Activated CD8-positive, alpha-beta T cell treated with anti-CD3 and anti-CD28 coated beads, Interleukin-2, amount 10 ng/mL, durations not matched to agents 7 days and 5 days (primary cell): ENCODE measurements at regions not wholly inside any gene's neighbourhood (a gene's known extent, or its start where the extent isn't known, plus 50 kb on each side); places are given as distances from the start of the nearest gene placed in this dataset.
"Not testable (repeated sequence)": the region's sequence is repeated elsewhere in the genome, so short reads cannot be mapped to it uniquely, and the experiment has no call there.

Experiments used
- ATAC-seq: fragments of 150-1000 bp; cut with Tn5 transposase; one replicate; pipeline ENCODE4 v1.10.0; 2021; ENCODE audit warnings: moderate library complexity
- CTCF ChIA-PET: fragments of 350-600 bp; sonication (Branson Sonifier 250); formaldehyde crosslinking; loops from one replicate; lab custom pipeline; 2021; ENCODE audit warnings: antibody characterized with exemption; lab: Charles Lee
- POLR2A ChIA-PET: fragments of 350-600 bp; sonication (Branson Sonifier 250); formaldehyde crosslinking; loops from one replicate; lab custom pipeline; 2021; ENCODE audit warnings: antibody characterized with exemption; lab: Charles Lee
- DNase-seq: peaks from one replicate; pipeline ENCODE4 v3.0.0-alpha.2; 2020
- H3K27ac Mint-ChIP-seq: one replicate; pipeline ENCODE4 v1.8.0; 2021; ENCODE audit warnings: mild to moderate bottlenecking, mixed read lengths
- H3K27me3 Mint-ChIP-seq: one replicate; pipeline ENCODE4 v1.8.0; 2021; ENCODE audit warnings: low read depth, mixed read lengths
- H3K36me3 Mint-ChIP-seq: one replicate; pipeline ENCODE4 v1.8.0; 2021; ENCODE audit warnings: low read depth, mixed read lengths
- H3K4me1 Mint-ChIP-seq: one replicate; pipeline ENCODE4 v1.8.0; 2021; ENCODE audit warnings: low read depth, mixed read lengths
- H3K4me3 Mint-ChIP-seq: one replicate; pipeline ENCODE4 v1.8.0; 2021; ENCODE audit warnings: mild to moderate bottlenecking, mixed read lengths
- H3K9me3 Mint-ChIP-seq: one replicate; pipeline ENCODE4 v1.8.0; 2022; ENCODE audit warnings: mixed read lengths; ENCODE audit not compliant: insufficient read depth

DNA sequence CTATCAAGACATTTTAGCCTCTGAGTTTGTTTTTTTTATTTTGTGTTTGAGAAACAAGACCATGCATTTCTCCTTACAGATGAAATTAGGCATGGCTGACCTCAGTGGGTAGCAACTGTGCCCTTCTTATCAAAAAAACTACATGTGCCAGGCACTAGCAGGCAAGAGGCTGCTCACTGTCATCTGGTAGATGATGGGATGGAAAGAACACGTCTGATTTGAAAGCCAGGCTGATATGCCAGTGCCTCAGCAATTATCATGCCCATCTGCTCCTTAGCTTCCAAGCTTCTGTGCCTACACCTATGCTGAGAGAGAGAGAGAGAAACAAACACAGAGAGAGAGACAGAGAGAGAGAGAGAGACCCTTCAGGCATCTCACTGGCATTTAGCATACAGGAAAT lies 149.9 kb downstream of the C6orf118 start:
- POLR2A ChIA-PET: no interaction called here
- peaks cover 15% of the 10 kb centered on the region for H3K9me3 Mint-ChIP-seq
- H3K27ac Mint-ChIP-seq: no peak overlapping the region
- H3K4me3 Mint-ChIP-seq: no peak overlapping the region
- no peaks in the 10 kb centered on the region for H3K27me3 Mint-ChIP-seq
- no peaks in the 10 kb centered on the region for H3K36me3 Mint-ChIP-seq
- DNase-seq (no peak), ATAC-seq (no peak)
- CTCF ChIA-PET: no interaction called here
- no peaks in the 10 kb centered on the region for H3K4me1 Mint-ChIP-seq

DNA sequence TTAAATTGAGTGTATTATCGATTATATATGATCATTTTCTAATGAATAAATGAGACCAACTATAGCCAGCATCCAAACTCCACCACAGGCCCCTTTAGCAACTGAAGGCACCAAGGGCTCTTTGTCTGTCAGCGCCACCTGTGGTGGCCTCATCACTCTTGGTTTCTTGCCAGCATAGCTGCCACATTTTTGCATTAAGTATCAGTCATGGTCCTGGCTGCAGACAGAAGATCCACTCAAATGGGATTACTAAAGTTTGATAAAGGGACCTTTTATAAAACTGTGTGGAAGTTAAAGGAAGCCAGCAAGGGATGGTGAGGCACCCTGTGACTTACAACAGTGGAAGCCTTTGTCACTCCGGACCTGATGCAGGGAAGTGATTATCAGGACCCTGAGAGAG lies 162.9 kb downstream of the C6orf118 start:
- no peak for DNase-seq
- no peak for ATAC-seq
- Mint-ChIP-seq H3K36me3 (no peaks in the 10 kb centered on the region), H3K27me3 (no peaks in the 10 kb centered on the region), H3K27ac (no peak overlapping the region), H3K4me3 (no peak overlapping the region), H3K9me3 (peaks cover 15% of the 10 kb centered on the region), H3K4me1 (no peaks in the 10 kb centered on the region)
- ChIA-PET CTCF (no interaction called here), POLR2A (no interaction called here)

DNA sequence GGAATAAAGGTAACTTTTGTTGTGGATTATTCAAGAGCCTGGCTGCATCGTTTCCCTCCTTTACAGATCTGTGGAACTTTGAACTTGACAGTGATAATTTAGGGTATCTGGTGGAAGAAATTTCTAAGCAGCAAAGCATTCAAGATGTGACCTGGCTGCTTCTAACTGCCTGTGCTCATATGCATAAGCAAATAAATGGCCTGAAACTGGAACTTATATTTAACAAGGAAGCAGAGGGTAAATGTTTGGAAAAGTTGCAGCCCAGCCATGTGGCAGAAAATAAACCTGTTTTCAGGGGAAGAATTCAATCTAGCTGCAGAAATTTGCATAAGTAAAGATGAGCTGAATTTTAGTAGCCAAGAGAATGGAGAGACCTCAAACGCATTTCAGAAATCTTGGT lies 173.5 kb downstream of the C6orf118 start:
- H3K4me3 Mint-ChIP-seq: no peak overlapping the region
- H3K9me3 Mint-ChIP-seq: peaks cover 22% of the 10 kb centered on the region
- no peaks in the 10 kb centered on the region for H3K27me3 Mint-ChIP-seq
- DNase-seq: no peak
- ChIA-PET CTCF (no interaction called here), POLR2A (no interaction called here)
- H3K36me3 Mint-ChIP-seq: no peaks in the 10 kb centered on the region
- H3K27ac Mint-ChIP-seq: no peak overlapping the region
- no peaks in the 10 kb centered on the region for H3K4me1 Mint-ChIP-seq
- ATAC-seq: no peak

DNA sequence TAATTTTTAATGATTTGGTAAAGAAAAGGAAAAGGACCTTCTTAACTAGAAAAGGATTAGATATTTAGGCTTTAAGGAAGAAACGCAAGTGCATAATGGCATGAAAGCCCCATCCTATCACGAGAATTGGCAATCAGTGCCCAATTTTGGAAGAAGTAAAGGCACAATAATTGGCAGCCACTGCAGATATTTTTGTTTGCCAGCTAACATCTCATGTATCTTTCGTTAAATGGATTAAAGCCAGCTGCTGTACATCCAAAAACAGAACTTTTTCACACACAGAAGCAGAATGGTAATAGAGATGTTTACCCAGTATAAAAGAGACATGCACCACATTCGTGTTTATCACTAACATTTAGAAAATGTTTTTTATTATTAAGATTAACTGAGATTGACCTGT lies 180.3 kb downstream of the C6orf118 start:
- Mint-ChIP-seq H3K9me3 (peaks cover 12% of the 10 kb centered on the region), H3K27me3 (no peaks in the 10 kb centered on the region), H3K4me3 (no peak overlapping the region), H3K4me1 (no peaks in the 10 kb centered on the region), H3K36me3 (no peaks in the 10 kb centered on the region), H3K27ac (no peak overlapping the region)
- POLR2A ChIA-PET: no interaction called here
- CTCF ChIA-PET: no interaction called here
- no peak for ATAC-seq
- DNase-seq: no peak

DNA sequence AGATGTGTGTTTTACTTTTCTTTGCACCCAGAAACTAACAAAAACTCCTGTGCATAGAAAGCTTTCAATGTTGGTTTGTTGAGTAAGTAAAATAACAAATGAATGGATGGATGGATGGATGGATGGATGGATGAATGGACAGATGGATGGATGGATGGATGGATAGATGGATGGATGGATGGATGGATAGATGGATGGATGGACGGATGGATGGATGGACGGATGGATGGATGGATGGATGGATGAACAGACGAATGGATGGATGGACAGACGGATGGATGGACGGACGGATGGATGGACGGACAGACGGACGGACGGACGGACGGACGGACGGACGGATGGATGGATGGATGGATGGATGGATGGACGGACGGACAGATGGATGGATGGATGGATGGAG lies 181.7 kb downstream of the C6orf118 start:
- H3K27ac Mint-ChIP-seq, H3K9me3 Mint-ChIP-seq, POLR2A ChIA-PET, DNase-seq, H3K4me1 Mint-ChIP-seq, H3K36me3 Mint-ChIP-seq, CTCF ChIA-PET, ATAC-seq, H3K27me3 Mint-ChIP-seq, H3K4me3 Mint-ChIP-seq: not testable (repeated sequence)

DNA sequence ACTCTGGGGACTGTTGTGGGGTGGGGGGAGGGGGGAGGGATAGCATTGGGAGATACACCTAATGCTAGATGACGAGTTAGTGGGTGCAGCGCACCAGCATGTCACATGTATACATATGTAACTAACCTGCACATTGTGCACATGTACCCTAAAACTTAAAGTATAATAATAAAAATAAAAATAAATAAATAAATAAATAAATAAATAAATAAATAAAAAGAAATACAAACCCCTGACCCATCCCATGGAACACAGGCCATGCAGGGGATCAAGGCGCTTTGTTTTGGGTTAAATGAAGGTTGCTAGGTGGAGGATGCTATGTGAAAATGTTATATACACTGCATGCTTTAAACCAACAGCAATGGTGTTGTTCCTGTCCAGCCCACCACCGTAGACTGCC lies 184.7 kb downstream of the C6orf118 start:
- H3K9me3 Mint-ChIP-seq, H3K27me3 Mint-ChIP-seq, H3K36me3 Mint-ChIP-seq, H3K27ac Mint-ChIP-seq, ATAC-seq, H3K4me3 Mint-ChIP-seq, DNase-seq, H3K4me1 Mint-ChIP-seq, CTCF ChIA-PET, POLR2A ChIA-PET: not testable (repeated sequence)

DNA sequence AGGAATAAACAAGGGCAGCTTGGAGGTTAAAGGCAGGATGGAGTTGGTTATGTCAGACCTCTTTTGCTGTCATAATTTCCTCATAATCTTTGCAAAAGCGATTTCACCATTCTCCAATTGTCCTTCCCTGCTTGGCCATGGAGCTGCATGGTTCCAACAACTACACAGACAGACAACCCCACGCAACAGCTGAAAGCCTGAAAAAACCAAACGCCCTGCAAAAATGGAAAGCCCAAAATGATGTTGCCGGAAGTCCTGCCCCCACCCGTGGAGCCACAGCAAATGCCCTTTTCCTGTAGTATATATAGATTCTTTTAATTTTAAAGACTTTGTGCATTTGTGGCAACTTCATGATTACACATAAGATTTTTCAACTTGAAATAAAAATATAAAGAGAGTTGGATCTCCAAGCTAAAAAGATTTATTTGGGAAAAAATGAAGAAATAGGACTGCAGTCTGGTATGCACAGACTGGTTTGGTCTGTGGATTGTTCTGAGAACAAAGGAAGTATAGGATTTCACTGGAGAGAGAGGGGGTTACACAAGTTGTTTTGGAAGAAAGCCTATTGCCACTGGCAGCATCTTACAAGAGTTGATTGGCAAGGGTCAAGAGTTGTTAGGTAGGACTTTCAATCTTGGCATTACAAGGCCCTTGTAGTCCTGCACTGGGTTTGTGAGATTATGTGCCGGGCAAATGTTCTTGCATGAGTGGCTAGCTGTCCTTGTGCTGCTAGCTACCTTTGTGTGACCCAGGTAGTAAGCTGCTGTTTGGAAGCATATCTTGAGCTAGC lies 190.0 kb downstream of the C6orf118 start:
- no peak overlapping the region for H3K27ac Mint-ChIP-seq
- H3K4me3 Mint-ChIP-seq: no peak overlapping the region
- CTCF ChIA-PET: no interaction called here
- no peak for DNase-seq
- no peaks in the 10 kb centered on the region for H3K36me3 Mint-ChIP-seq
- peaks cover 6% of the 10 kb centered on the region for H3K9me3 Mint-ChIP-seq
- no peaks in the 10 kb centered on the region for H3K4me1 Mint-ChIP-seq
- POLR2A ChIA-PET: no interaction called here
- ATAC-seq: no peak
- no peaks in the 10 kb centered on the region for H3K27me3 Mint-ChIP-seq

DNA sequence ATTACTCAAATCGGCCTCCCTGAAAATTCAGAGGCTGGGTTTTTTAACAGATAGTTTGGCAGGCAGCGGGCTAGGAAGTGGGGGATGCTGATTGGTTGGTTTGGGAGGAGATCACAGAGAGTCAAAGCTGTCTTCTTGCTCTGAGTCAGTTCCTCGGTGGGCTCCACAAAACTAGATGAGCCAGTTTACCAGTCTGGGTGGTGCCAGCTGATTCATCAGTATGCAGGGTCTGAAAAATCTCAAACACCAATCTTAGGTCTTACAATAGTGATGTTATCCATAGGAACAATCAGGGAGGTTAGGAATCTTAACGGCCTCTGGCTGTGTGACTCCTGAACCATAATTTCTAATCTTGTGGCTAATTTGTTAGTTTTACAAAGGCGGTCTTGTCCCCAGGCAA lies 190.7 kb downstream of the C6orf118 start:
- Mint-ChIP-seq H3K27me3 (no peaks in the 10 kb centered on the region), H3K4me1 (no peaks in the 10 kb centered on the region), H3K36me3 (no peaks in the 10 kb centered on the region), H3K27ac (no peak overlapping the region), H3K9me3 (peaks cover 8% of the 10 kb centered on the region), H3K4me3 (no peak overlapping the region)
- DNase-seq: no peak
- POLR2A ChIA-PET: no interaction called here
- CTCF ChIA-PET: no interaction called here
- no peak for ATAC-seq

DNA sequence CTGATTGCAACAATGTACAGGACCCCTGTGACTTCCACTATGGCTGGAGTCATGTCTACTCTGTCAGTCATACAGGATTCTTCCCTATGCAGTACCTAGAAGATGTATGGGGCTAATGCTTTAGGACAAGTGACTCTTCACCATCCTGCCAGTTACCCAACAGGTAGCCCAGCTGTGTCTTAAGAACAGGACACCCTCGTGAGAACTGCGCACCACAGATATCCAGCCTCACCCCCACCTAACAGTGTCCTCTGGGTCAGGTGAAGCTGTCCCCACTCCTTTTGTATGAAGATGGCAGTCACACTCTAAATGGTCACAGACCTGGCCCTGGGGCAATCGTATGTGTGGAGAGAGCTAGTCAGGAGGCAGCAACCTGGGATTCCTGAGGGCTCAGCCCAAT lies 191.6 kb downstream of the C6orf118 start:
- H3K36me3 Mint-ChIP-seq: no peaks in the 10 kb centered on the region
- DNase-seq (no peak), ATAC-seq (no peak)
- ChIA-PET POLR2A (no interaction called here), CTCF (no interaction called here)
- no peaks in the 10 kb centered on the region for H3K27me3 Mint-ChIP-seq
- H3K4me1 Mint-ChIP-seq: no peaks in the 10 kb centered on the region
- no peak overlapping the region for H3K27ac Mint-ChIP-seq
- H3K4me3 Mint-ChIP-seq: no peak overlapping the region
- H3K9me3 Mint-ChIP-seq: peaks cover 13% of the 10 kb centered on the region

DNA sequence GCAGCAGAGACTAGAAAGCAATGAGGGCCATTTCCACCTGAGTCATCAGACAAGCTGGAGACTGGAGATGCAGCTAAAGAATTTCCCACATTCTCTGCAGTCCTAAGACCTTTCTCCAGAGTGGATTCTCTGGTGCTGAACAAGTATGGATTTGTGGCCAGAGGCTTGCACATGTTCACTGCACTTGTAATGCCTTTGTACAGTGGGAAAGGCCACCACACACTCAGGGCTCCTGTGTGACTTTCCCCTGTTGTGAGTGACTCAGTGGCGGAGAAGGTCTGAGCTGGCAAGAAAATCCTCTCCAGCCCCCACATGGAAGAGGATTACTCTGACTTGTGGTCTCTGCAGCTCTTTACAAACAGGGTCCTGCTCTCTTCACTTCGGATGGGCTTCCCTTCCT lies 192.3 kb downstream of the C6orf118 start:
- CTCF ChIA-PET: no interaction called here
- H3K4me3 Mint-ChIP-seq: no peak overlapping the region
- H3K4me1 Mint-ChIP-seq: no peaks in the 10 kb centered on the region
- peaks cover 13% of the 10 kb centered on the region for H3K9me3 Mint-ChIP-seq
- H3K27ac Mint-ChIP-seq: no peak overlapping the region
- POLR2A ChIA-PET: no interaction called here
- H3K27me3 Mint-ChIP-seq: no peaks in the 10 kb centered on the region
- DNase-seq: no peak
- no peaks in the 10 kb centered on the region for H3K36me3 Mint-ChIP-seq
- ATAC-seq: no peak

DNA sequence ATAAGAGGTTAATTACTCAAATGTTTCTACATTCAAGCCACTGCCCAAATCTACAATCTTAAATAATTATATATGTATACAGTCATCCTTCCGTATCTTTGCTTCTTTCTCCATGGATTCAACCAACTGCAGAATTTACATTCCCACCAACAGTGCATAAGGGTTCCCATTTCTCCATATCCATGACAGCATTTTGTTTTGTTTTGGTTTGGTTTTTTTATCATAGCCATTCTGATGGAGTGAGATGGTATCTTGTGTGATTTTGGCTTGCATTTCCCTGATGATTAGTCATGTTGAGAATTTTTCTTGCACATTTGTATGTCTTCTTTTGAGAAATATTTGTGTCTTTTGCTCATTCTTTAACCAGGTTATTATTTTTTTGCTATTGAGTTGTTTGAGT lies 198.5 kb downstream of the C6orf118 start:
- ChIA-PET POLR2A (no interaction called here), CTCF (no interaction called here)
- Mint-ChIP-seq H3K36me3 (no peaks in the 10 kb centered on the region), H3K9me3 (peaks cover 13% of the 10 kb centered on the region), H3K27me3 (no peaks in the 10 kb centered on the region), H3K4me3 (no peak overlapping the region), H3K27ac (no peak overlapping the region), H3K4me1 (no peaks in the 10 kb centered on the region)
- no peak for ATAC-seq
- no peak for DNase-seq

DNA sequence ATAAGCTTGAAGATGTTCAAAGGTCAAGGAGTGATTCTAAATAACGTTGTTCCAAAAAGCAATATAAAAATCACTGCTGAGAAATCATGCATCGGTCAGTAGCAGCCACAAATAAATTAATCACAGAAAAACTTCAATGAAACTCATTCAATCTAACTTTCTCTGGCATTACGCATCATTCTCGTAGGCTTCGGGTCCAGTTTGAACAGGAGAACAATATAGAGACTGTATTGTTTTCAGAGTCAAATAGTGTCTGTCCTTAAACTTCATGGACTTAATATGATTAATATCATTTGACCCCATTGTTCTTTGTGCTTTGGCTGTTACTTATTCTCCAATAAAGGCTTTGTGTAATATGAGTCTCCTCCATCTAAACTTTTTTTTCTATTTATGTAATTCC lies 200.4 kb downstream of the C6orf118 start:
- DNase-seq: no peak
- H3K27me3 Mint-ChIP-seq: no peaks in the 10 kb centered on the region
- H3K4me1 Mint-ChIP-seq: no peaks in the 10 kb centered on the region
- ChIA-PET CTCF (no interaction called here), POLR2A (no interaction called here)
- no peak overlapping the region for H3K4me3 Mint-ChIP-seq
- H3K9me3 Mint-ChIP-seq: peaks cover 7% of the 10 kb centered on the region
- H3K27ac Mint-ChIP-seq: no peak overlapping the region
- no peaks in the 10 kb centered on the region for H3K36me3 Mint-ChIP-seq
- ATAC-seq: no peak

DNA sequence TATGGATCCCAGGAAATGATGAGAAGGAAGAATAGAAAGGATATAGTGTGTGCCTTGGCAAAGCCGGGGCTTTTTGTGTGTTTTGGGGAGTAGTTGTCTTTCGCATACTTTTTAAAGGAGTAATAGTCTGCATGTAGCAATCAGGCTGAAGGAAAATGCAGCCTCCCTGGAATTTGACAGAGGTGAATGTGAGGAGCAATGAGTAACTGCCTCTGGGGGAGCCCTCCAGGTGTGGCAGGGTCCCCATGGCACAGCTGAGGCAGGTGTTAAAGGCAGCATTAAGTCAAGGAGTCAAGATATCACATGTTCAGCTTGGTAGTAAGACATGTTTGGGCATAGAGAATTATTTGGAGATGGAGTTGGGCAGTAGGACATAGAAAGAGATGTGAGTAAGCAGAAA lies 203.1 kb downstream of the C6orf118 start:
- Mint-ChIP-seq H3K4me1 (no peaks in the 10 kb centered on the region), H3K4me3 (no peak overlapping the region), H3K9me3 (no peaks in the 10 kb centered on the region), H3K27ac (no peak overlapping the region), H3K27me3 (no peaks in the 10 kb centered on the region), H3K36me3 (no peaks in the 10 kb centered on the region)
- DNase-seq (no peak), ATAC-seq (no peak)
- ChIA-PET POLR2A (no interaction called here), CTCF (no interaction called here)
